HUDEP-2 (cell line): ENCODE measurements at regions not wholly inside any gene's neighbourhood (a gene's known extent, or its start where the extent isn't known, plus 50 kb on each side); places are given as distances from the start of the nearest gene placed in this dataset.

Experiments used
- DNase-seq, 76 experiments: peaks; one replicate each; lab custom pipeline; 2025; ENCODE audit not compliant: unreplicated experiment in 76 of 76; lab: John Stamatoyannopoulos, UW

DNA sequence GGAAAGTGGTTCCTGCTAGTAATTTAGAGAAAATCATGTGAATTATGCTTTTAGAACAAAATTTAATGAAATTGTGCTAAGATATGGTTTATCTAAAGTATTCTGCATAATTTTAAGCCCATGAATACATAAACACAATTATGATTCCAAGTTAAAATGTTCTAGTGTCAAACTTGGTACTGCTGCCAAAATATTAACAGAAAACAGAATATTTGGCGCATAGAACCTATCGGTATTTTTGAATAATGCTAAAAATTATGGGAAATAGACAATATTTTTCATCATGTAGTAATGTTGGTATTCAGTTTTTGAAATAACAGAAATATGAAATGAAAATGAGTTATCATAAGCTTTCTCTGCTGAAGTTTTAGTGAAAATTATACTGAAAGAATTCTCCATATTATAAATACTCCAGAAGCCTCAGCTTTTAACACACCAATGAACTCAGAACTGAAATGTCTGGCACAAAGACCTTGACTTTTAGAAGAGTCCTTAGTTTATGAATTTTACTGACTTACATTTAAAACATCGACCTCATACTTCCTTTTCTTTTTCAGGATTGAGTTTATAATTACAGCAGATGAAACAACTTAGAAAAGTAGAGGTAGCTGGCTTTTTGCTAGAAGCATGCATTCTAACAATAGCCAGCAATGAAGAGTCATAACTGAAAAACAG, 1192.3 kb upstream of the GJE1 start:
- no peak for DNase-seq

DNA sequence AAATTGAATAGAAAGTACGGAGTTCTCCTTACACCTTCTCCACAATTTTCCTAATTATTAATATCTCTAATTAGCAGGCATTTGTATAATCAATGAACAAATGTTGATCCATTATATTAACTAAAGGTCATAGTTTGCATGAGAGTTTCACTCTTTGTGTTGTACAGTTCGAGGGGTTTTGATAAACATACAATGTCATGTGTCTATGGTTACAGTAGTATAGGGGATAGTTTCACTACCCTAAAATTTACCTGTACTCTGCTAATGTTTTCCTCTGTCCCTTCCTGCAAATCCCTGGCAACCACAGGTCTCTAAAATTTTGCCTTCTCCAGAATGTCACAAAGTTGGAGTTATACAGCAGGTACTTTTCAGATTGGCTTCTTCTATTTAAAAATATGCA, 1199.8 kb upstream of the GJE1 start:
- no peak for DNase-seq

DNA sequence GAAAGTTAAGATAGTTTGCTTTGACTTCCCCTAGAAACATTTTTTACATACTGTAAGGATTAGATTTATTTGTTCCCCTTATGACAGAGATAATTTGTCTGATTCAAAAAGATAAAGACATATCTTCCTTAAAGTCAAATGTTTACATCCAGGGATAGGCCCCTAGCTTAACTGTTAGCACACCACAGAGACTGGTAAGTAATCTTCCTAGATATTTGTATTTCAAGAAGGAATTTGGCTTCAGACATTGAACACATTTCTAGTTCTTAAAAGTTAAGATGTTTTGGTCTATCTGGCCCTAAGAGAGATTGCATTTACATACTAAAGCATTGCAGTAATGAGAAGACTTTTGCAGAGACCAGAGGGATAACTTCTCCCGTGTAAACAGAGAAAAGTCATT, 1201.1 kb upstream of the GJE1 start:
- DNase-seq, result no peak

DNA sequence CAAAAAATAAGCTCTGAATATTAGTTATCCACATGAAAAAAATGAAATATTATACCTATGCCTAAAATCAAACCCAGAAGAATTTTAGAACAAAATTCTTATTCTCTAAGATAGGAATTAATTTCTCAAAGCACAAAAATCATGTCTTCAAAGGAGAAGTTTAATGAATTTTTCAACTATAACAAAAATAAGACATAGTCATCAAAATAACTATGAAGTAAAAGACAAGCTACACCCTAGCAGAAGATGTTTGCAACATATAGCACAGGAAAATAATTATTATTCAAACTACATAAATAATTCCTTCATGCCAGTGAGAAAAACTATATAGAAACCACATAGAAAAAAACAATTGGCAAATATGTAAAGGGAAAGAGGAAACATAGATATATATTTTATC, 1203.6 kb upstream of the GJE1 start:
- DNase-seq, result no peak

DNA sequence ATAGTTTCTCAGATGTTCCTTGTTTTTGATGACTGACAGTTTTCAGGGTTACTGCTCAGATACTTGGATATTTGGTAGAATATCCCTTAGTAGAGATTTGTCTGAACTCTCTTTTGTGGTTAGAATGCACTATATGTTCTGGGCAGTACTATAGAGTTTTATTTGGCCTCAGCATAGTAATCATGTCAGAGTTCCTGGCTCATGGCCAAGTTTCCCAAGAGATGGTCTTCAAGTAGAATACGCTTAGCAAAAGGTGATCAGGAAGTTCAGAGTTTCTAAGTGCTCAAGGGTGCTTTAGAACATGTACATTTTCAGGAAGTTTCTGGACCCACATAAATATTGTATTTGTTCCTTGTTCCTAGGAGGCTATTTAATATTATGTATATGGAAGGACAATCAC, 1209.7 kb upstream of the GJE1 start:
- no peak for DNase-seq

DNA sequence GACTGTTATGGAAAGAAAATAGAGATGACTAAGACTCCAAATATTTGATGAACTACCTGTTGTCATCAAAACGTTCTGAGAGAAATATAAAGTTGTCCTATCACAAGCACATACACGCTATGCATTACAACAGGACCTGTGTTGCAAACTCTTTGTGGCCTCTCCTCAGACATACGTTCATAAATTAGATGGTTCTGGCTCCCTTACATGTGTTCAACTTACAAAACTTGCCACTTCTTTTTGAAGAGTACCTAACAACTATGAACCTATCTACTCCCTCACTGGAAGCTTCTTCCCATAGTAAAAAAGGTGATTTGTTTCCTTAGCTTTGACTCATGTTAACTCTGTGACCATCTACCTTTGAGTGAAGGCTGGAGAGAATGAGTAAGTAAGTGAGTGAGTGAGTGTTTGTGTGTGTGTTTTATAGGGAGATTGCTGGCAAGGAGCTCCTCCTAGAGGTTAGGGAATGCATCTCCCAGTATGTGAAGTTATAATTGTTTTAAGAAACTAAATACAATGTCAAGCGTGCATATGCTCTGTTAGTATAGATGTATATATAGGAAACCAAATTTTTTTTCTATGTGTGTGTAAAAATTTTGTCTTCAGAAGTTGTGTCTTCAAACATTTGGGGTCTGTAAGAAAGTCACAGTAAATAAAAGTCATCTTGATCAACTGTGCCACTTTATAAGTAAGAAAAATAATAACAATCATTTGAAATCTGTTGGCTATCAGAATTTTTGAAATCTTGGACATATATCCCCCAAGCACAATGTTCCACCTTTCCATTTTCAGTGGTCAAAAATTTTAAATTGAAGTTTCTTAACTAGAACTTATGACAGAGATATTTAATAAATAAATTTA, 1211.1 kb upstream of the GJE1 start:
- DNase-seq, result peak in 9 of 76 experiments; percentile 5 to 52 (median 36)

DNA sequence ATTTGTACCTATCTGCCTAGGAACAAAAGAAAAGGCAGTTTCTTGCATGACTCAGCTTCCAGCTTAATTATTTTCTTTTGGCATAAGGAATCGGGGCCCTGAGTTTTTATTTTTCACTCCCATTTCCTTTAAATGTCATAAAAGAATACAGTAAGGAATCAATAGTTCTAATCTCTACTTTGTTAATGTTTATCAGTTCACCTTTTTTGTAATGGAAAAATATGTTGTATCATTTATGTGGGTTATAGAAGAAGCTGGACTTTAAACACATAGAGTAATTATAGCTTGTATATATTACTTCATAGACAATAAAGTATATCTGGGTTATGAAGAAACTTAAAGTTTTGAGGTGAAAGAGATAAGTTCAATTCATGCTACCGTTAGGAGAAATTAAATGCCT, 1214.8 kb upstream of the GJE1 start:
- no peak for DNase-seq

DNA sequence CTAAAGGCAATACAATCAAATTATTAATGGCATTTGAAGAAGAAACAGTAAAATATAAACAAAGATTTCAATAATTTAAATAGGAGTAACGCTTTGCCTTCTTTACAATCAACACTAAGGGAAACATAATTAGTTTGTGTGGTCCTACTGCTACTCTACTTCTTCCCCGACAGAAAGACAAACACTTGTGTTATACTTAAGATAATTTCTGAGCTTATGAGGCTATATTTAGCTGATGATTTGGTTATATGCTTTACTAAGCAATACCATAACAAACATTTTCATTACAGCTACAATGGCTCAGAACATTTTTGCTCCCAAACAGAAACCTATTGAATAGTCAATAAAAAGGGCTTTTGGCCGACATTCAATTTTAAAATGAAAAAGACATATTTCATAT, 1217.2 kb upstream of the GJE1 start:
- DNase-seq, result no peak

DNA sequence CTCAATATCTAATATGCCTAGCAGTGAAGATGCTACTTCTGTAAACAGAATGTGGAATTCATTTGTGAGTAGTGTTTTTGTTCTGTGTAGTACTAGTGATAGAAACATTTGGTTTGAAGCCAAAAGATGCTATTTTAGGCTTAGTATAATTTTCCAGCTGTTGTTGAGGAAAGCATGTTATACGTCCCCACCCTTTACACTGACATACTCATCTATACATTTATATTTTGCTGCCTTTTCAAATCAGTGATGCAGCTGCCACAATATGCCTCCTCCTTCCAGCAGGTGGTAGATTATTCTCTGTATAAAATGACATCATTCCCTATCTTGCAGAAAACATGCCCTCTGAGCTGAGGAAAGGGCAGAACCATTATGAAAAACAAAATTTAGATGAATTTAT, 1217.6 kb upstream of the GJE1 start:
- DNase-seq, result peak in 1 of 76 experiments; percentile 25

DNA sequence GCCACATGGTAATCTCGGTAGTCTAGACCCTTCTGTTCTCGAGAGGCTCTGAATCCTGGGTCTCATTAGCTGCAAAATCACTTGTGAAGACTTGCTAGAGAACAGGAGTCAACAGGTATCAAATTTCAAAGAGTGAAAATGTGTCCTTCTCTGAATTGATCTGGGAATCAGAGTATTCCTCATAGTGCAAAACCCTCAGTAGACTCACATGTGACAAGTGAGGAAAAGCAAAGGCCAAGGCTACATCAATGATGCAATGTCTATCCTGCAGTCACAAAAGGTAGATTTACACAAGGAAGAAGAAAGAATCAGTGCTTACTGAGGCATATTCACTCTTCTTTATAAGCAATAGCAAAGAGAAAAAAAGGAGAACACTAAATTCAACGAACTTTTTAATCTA, 1220.0 kb upstream of the GJE1 start:
- no peak for DNase-seq

DNA sequence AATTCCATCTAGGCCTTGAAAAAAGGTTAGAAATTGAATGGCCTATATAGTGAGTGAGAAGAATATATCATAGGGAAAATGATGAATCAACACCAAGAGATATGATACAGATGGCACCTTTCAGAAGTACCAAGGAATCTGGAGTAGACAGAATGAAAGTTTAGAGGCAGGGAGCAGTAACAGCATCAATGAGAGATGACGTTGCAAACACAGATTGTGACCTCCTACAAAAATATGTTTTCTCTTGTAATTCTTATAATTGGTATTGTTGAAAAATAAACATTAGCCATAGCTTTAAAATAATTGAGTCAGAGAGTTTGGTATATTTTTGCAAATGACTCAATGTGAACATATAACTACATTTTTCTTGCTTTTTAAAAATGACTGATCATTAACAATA, 1223.1 kb upstream of the GJE1 start:
- DNase-seq, result no peak

DNA sequence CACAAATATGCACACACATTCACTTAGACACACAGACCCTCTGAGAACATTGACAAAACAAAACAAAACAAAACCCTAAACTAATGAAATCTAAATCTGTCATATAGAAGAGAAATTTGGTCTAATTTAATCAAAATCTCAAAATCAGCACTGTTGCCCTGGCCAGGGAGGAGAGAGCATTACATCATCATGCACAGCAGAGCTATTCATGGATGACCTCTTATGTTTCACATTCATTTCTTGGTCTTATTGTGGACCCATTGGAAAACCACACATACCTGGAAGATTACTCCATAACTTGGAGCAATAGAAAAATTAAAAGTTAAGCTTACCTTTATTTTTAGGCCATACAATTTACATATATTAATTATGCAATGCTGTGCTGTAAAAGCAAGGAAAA, 1223.6 kb upstream of the GJE1 start:
- DNase-seq, result no peak

DNA sequence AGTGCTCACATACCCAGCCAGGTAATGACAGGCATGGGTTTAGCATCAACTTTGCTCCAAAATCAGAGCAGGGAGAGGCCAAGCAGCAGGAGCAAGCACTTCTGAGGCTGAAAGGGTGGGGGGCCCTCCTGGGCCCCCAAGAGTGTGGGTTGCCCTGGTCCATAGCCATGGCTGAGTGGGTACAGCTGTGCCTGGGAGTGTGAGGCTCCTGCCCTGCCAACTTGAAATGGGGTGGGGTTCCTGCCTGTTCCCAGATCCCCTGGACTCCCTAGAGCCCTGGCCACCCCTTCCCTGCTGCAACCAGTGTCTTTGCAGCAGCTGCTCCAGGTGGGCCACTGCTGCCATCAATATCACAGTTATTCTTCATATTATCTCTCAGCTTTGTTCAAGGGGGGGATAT, 1224.2 kb upstream of the GJE1 start:
- DNase-seq, result no peak

DNA sequence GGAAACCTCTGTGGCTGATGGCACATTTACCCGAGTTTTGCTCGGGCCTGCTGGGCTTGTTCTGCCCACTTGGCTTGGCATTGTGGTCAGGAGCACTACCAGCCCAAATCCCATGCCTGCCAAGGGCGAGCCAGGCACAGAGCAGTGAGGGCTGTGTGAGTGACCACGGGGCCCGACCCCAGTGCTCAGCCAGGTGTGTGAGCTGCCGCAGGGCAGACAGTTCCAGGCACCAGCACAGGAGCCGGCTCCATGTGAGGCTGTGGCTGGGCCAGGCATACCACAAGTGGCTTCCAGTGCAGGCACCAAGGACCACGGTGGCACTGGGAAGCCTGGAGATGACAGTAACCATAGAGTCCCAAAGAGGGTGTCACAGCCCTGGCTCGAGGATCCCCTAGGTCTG, 1225.5 kb upstream of the GJE1 start:
- no peak for DNase-seq

DNA sequence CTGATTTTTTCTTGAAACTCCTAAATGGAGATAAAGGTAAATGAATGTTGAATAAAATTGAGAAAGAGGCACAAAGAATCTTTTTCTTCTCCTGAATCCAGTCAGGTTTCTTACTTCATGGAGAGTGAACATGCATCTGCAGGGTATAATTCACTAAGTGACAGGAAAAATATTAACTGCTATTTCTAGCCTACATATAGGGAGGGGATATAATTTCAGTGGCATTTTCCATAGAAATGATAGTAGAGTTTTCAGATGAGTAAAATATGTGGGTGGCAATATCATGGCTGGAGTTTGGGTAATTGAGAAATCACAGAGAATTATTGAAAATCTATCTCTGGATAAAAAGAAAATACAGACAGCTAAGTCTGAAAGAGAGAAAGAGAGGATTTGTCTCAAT, 1227.0 kb upstream of the GJE1 start:
- no peak for DNase-seq

DNA sequence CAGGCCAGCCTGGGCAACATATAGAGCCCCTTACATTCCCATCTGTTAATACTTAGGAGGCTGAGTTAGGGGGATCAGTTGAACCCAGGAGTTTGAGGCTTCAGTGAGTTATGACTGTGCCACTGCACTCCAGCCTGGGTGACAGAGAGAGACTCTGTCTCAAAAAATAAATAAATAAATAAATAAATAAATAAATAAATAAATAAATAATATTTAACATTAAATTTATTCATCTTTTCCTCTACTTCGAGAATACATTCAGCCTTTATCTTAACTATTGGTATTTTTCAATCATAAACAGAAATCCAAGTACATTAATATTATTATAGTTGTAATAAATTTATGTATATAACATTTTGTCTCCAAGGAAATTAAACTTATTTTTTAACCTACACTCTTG, 1227.7 kb upstream of the GJE1 start:
- no peak for DNase-seq

DNA sequence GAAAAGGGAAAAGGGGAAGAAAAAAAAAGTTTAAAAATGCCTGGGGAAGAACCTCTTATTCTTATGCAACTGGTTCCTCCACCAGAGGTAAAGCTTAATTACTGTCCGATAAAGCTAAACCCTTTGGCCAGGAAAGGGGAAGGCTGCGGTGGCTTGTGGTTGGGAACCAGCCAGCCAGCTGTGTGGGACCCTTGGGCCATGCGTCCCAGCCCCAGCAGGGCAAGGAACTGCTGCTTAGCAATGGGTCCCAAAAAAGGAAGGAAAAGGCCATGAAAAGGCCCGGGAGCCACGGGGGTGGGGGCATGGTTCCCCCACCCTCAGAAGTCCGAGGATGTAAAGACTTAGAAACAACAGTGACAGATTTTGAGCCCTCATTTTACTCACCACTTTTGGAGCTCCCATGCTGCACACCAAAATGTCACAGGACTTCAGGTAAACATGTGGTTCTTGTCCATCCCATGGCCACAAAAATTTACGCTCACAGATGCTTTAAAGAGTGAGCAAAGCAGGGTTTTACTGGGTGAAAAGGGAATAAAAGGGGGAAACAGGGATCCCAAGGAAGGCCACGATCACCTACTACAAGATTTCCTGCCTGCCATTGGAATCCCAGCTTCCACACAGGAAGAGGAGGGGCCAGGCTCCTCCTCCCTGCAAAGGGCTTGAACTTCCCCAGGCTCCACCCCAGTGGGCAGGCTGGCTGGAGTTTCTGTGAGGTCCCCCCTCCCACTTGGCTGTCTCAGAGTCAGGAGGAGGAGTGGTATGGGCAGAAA, 1234.7 kb upstream of the GJE1 start:
- peak in 11 of 76 experiments; percentile 22 to 82 (median 67) for DNase-seq

DNA sequence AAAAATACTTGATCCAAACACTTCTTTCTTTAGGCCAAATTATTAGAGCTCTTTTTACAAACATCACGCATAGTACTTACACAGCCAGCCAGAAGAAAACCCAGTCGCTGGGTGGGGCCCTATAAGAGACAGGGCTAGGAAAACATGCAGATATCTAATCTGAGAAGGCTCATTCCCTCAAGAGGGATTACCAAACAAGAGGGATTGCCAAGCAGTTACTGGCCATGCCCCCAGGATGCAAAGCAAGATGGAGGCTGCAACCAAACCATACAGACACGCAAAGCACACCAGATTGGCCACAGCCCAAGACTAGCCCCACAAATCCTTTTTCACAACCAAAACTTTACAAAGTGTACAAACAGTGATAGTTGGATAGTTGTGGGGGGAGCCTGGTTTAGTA, 1235.4 kb upstream of the GJE1 start:
- DNase-seq, result peak in 10 of 76 experiments; percentile 17 to 66 (median 49)

DNA sequence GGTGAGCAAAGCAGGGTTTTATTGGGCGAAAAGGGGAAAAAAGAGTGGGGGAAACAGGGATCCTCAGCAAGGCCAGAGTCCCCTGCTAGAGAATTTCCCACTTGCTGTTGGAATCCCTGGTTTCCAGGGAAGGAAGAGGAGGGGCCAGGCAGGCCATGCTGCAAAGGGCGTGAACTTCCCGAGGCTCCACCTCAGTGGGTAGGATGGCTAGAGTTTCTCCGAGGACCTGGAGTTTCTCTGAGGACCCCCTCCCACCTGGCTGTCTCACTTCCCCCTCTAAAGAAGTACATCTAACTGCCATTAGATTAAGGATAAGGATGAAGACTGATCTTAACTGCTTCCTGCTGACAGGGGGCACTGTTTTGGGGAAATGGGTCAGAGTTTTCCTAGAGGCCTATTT, 1239.3 kb upstream of the GJE1 start:
- DNase-seq, result no peak

DNA sequence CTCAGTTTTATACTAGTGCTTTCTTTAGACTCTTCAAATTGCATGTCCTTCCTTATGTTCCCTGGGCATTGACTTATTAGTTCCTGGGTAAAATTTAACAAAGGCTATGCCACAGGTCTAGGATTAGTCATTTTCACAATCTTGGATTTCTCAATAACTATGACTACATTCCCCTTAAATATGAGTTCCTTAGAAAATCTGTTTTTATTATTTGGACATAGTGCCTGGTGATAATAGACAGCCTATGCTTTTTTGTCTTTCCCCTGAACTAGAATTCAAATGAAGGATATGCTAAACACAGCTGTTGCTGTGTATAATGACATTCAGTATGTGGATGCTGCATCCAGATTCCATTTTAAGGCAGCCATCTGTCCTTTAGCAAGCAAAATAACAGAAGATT, 1252.8 kb upstream of the GJE1 start:
- no peak for DNase-seq

DNA sequence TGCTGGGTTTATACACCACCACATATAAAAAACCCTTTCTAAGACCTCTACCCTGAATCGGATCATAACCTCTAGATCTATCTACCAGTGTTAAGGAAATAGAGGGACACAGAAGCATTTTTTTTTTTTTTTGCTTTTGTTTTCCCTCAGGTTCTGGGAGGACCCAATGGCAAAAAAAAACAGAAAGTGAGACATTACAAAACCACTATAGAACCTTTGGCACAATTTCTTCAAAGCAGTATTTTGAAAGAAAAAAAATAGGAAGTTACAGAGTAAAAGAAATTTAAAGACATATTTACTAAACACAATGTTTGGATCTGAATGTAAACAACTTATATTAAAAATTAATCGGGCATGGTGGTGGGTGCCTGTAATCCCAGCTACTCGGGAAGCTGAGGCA, 1258.7 kb upstream of the GJE1 start:
- DNase-seq, result no peak

DNA sequence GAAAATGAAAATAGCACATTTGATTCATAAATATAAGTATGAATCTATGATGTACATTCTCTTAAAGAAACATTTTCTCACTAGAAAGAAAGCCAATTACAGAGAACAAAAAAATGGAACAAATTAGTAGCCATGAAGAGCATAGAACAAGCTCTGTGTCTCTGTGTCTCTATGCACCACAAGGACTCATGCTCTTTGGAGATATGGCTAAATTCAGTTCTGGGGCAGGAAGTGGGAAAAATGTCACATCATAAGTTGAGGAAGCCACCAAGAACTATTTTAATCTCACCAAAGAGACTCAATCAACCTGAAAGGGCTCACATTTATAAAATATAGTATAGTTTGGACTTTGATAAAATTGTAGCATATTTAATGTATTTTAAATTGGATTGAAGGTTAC, 1259.8 kb upstream of the GJE1 start:
- no peak for DNase-seq
